Spleen (tissue), 11 donors: ENCODE measurements at regions not wholly inside any gene's neighbourhood (a gene's known extent, or its start where the extent isn't known, plus 50 kb on each side); places are given as distances from the start of the nearest gene placed in this dataset.

Source experiments
- DNase-seq: peaks from one replicate; pipeline ENCODE4 v3.0.0-alpha.2; 2020
- H3K27ac ChIP-seq, 8 donors: fragments of 200-600 bp; sonication (generic) in 7 of 8; 1 replicate in 4 of 8; 2 replicates in 4 of 8; pipeline versions ENCODE4 v1.5.0 to v1.8.0; 2016 to 2021; ENCODE audit warnings: inconsistent platforms in 4 of 8, mild to moderate bottlenecking in 4 of 8, moderate library complexity in 1 of 8
- H3K27me3 ChIP-seq, 7 donors: fragments of 200-600 bp; sonication (generic) in 6 of 7; replicated peaks in 1 of 7; 1 replicate in 4 of 7; 2 replicates in 3 of 7; pipeline versions ENCODE4 v1.5.0 to v1.8.0; 2016 to 2021; ENCODE audit warnings: inconsistent platforms in 3 of 7, mild to moderate bottlenecking in 1 of 7
- H3K36me3 ChIP-seq, 6 donors: fragments of 200-600 bp; sonication (generic) in 5 of 6; 1 replicate in 4 of 6; 2 replicates in 2 of 6; pipeline versions ENCODE4 v1.5.0 to v1.8.0; 2016 to 2021; ENCODE audit warnings: inconsistent platforms in 2 of 6
- H3K4me1 ChIP-seq, 6 donors: fragments of 200-600 bp; sonication (generic) in 5 of 6; 1 replicate in 3 of 6; 2 replicates in 3 of 6; pipeline versions ENCODE4 v1.5.0 to v1.8.0; 2016 to 2021; ENCODE audit warnings: inconsistent platforms in 3 of 6
- H3K4me3 ChIP-seq, 8 donors: fragments of 200-600 bp; sonication (generic) in 7 of 8; 1 replicate in 4 of 8; 2 replicates in 4 of 8; pipeline versions ENCODE4 v1.5.0 to v1.8.0; 2016 to 2021; ENCODE audit warnings: inconsistent platforms in 4 of 8, mild to moderate bottlenecking in 4 of 8, moderate library complexity in 2 of 8
- H3K9me3 ChIP-seq, 8 donors: fragments of 200-600 bp; sonication (generic) in 7 of 8; 1 replicate in 4 of 8; 2 replicates in 4 of 8; pipeline versions ENCODE4 v1.5.0 to v1.8.0; 2016 to 2021; ENCODE audit warnings: inconsistent platforms in 4 of 8
- CTCF ChIP-seq, 11 experiments: fragments of 200-600 bp in 7 of 11; fragments of 450-650 bp in 4 of 11; sonication (generic) in 4 of 11; IDR thresholded peaks in 8 of 11; conservative IDR thresholded peaks in 3 of 11; 1 replicate in 7 of 11; 2 replicates in 4 of 11; pipeline versions ENCODE4 v1.4.0 to v1.8.0; 2016 to 2021; ENCODE audit warnings: antibody characterized with exemption in 11 of 11, inconsistent platforms in 4 of 11, mild to moderate bottlenecking in 1 of 11
- POLR2A ChIP-seq, 3 donors: fragments of 450-650 bp; IDR thresholded peaks; one replicate each; pipeline ENCODE4 v1.5.1; 2017; ENCODE audit warnings: antibody characterized with exemption in 3 of 3, mild to moderate bottlenecking in 1 of 3
- POLR2AphosphoS5 ChIP-seq, 3 donors: sonication (generic); formaldehyde crosslinking; IDR thresholded peaks; one replicate each; pipeline ENCODE4 v1.5.1; 2017; ENCODE audit warnings: antibody characterized with exemption in 3 of 3
- WGBS, 5 donors: extraction: QIAGEN DNeasy Blood & Tissue Kit in 3 of 5; methylation state at CpG; one replicate each; pipeline versions ENCODE4 v1.1.5 to v1.1.7; 2013 to 2018; 5-methylcytosine and 5-hydroxymethylcytosine counted together
- intact Hi-C: fragments of 100-400 bp; cut with DNase I; formaldehyde crosslinking; loops from one replicate; pipeline ENCODE4 v1.15.0; 2023; ENCODE audit warnings: low total_unique reads
- donor health status: healthy with polysubstance abuse.
- donor health status: DM: no; HTN: no; CAD: no; lungs with moderate emphysema.
- donor health status: DM: no; HTN: no; CAD: no.
- donor health status: Bipolar disorder and iron deficiency.
- donor health status: healthy.
- donor health status: DM: no; HTN: no; CAD: no.
- donor health status: DM: yes; HTN: yes; CAD: no.

- Histone ChIP-seq H3K9me3 (no peaks in the 10 kb centered on the region), H3K4me3 (no peak overlapping the region), H3K27me3 (no peaks in the 10 kb centered on the region), H3K27ac (no peak overlapping the region), H3K4me1 (no peaks in the 10 kb centered on the region), H3K36me3 (no peaks in the 10 kb centered on the region)
- 82 to 98% (median 96%) methylated on average over 2 of the region's 2 CpGs for WGBS, 5 donors
- no peak for TF ChIP-seq CTCF (IDR thresholded peaks at IDR 0.05 in 8 of 11, conservative IDR thresholded peaks at IDR 0.05 in 3 of 11)
- TF ChIP-seq POLR2AphosphoS5 (IDR thresholded peaks at IDR 0.05) = no peak
- no peak for TF ChIP-seq POLR2A (IDR thresholded peaks at IDR 0.05)
- intact Hi-C loops = no loop called here
- DNase-seq = no peak
Observed at GRCh38 chr11:23012930-23013329, 152.7 kb upstream of the CCDC179 start.

- H3K4me3 ChIP-seq = no peak overlapping the region
- no peaks in the 10 kb centered on the region for H3K36me3 ChIP-seq
- H3K27me3 ChIP-seq = no peaks in the 10 kb centered on the region
- no peak for DNase-seq
- no peaks in the 10 kb centered on the region for H3K4me1 ChIP-seq
- intact Hi-C loops = no loop called here
- whole genome bisulfite sequencing, 5 donors = 87 to 92% (median 89%) methylated on average over 5 of the region's 5 CpGs
- no peaks in the 10 kb centered on the region for H3K9me3 ChIP-seq
- H3K27ac ChIP-seq = no peak overlapping the region
- TF ChIP-seq POLR2AphosphoS5 (IDR thresholded peaks at IDR 0.05) (no peak), CTCF (IDR thresholded peaks at IDR 0.05 in 8 of 11, conservative IDR thresholded peaks at IDR 0.05 in 3 of 11) (no peak), POLR2A (IDR thresholded peaks at IDR 0.05) (no peak)
Observed at GRCh38 chr11:23013509-23013908, 153.2 kb upstream of the CCDC179 start.

GRCh38 chr11:23021287-23021863, 161.1 kb upstream of the CCDC179 start:
- no peak overlapping the region for H3K27ac ChIP-seq
- no peaks in the 10 kb centered on the region for H3K36me3 ChIP-seq
- no peaks in the 10 kb centered on the region for H3K4me1 ChIP-seq
- intact Hi-C loops = no loop called here
- 25 to 48% (median 31%) methylated on average over 4 of the region's 4 CpGs for WGBS, 5 donors
- H3K27me3 ChIP-seq = no peaks in the 10 kb centered on the region
- H3K4me3 ChIP-seq = no peak overlapping the region
- DNase-seq = no peak
- TF ChIP-seq POLR2AphosphoS5 (IDR thresholded peaks at IDR 0.05) = no peak
- TF ChIP-seq CTCF (IDR thresholded peaks at IDR 0.05 in 8 of 11, conservative IDR thresholded peaks at IDR 0.05 in 3 of 11) = peak in 5 of 11 experiments; percentile 33 to 57 (median 49)
- H3K9me3 ChIP-seq = no peaks in the 10 kb centered on the region

GRCh38 chr11:23022854-23023253, 162.6 kb upstream of the CCDC179 start:
- Histone ChIP-seq H3K36me3 (no peaks in the 10 kb centered on the region), H3K27ac (no peak overlapping the region), H3K9me3 (no peaks in the 10 kb centered on the region), H3K27me3 (no peaks in the 10 kb centered on the region), H3K4me3 (no peak overlapping the region), H3K4me1 (no peaks in the 10 kb centered on the region)
- intact Hi-C loops = no loop called here
- DNase-seq = no peak
- WGBS, 5 donors = 75 to 94% (median 90%) methylated on average over 3 of the region's 3 CpGs
- TF ChIP-seq POLR2A (IDR thresholded peaks at IDR 0.05) = no peak
- no peak for TF ChIP-seq CTCF (IDR thresholded peaks at IDR 0.05 in 8 of 11, conservative IDR thresholded peaks at IDR 0.05 in 3 of 11)
- TF ChIP-seq POLR2AphosphoS5 (IDR thresholded peaks at IDR 0.05) = no peak
